Fibroblast of skin of left quadriceps (primary cell): ENCODE measurements at regions not wholly inside any gene's neighbourhood (a gene's known extent, or its start where the extent isn't known, plus 50 kb on each side); places are given as distances from the start of the nearest gene placed in this dataset.
A peak's percentile ranks its signal among the peaks of the same experiment; 100 is the strongest.

Source experiments
- DNase-seq, 2 experiments: peaks; one replicate each; pipeline ENCODE4 v3.0.0-alpha.2; 2013; ENCODE audit warnings: low read depth in 2 of 2

- DNase-seq: no peak
Measured at GRCh38 chr2:122164964-122165363, 409.5 kb downstream of the TSN start.

GRCh38 chr2:122166820-122167219, 411.4 kb downstream of the TSN start:
- DNase-seq: no peak

GRCh38 chr2:122167515-122167914, 412.1 kb downstream of the TSN start:
- no peak for DNase-seq

- no peak for DNase-seq
Measured at GRCh38 chr2:122168799-122169198, 413.3 kb downstream of the TSN start.

GRCh38 chr2:122172812-122173211, 417.4 kb downstream of the TSN start:
- DNase-seq: no peak

GRCh38 chr2:122174061-122174460, 418.6 kb downstream of the TSN start:
- DNase-seq: no peak

- DNase-seq: no peak
Measured at GRCh38 chr2:122179492-122180165, 424.2 kb downstream of the TSN start.

GRCh38 chr2:122180972-122181371, 425.5 kb downstream of the TSN start:
- no peak for DNase-seq

- DNase-seq: no peak
Measured at GRCh38 chr2:122182616-122183355, 427.3 kb downstream of the TSN start.

GRCh38 chr2:122183890-122184289, 428.4 kb downstream of the TSN start:
- no peak for DNase-seq

- no peak for DNase-seq
Measured at GRCh38 chr2:122186761-122187222, 431.3 kb downstream of the TSN start.

- DNase-seq: no peak
Measured at GRCh38 chr2:122191331-122191730, 435.9 kb downstream of the TSN start.

- DNase-seq: no peak
Measured at GRCh38 chr2:122193622-122194021, 438.2 kb downstream of the TSN start.

- no peak for DNase-seq
Measured at GRCh38 chr2:122194546-122194945, 439.1 kb downstream of the TSN start.

- peak; percentile 64 to 67 for DNase-seq
Measured at GRCh38 chr2:122203523-122203922, 448.1 kb downstream of the TSN start.

GRCh38 chr2:122205641-122206040, 450.2 kb downstream of the TSN start:
- DNase-seq: no peak

GRCh38 chr2:122206101-122206500, 450.6 kb downstream of the TSN start:
- no peak for DNase-seq

- no peak for DNase-seq
Measured at GRCh38 chr2:122209377-122209776, 453.9 kb downstream of the TSN start.

GRCh38 chr2:122210065-122210464, 454.6 kb downstream of the TSN start:
- no peak for DNase-seq

GRCh38 chr2:122210898-122211856, 455.7 kb downstream of the TSN start:
- DNase-seq: no peak

- no peak for DNase-seq
Measured at GRCh38 chr2:122213312-122213711, 457.9 kb downstream of the TSN start.

GRCh38 chr2:122216071-122216470, 460.6 kb downstream of the TSN start:
- no peak for DNase-seq
